CD4-positive, alpha-beta T cell (primary cell): ENCODE measurements at regions not wholly inside any gene's neighbourhood (a gene's known extent, or its start where the extent isn't known, plus 50 kb on each side); places are given as distances from the start of the nearest gene placed in this dataset.

ENCODE experiments used
- ATAC-seq: fragments of 200-7000 bp; cut with Tn5 transposase; one replicate; pipeline ENCODE4 v1.10.0; 2022; ENCODE audit warnings: mild to moderate bottlenecking; ENCODE audit not compliant: poor library complexity
- CTCF ChIA-PET: fragments of 350-600 bp; sonication (Branson Sonifier 250); formaldehyde crosslinking; loops from one replicate; lab custom pipeline; 2021; ENCODE audit warnings: antibody characterized with exemption, inconsistent platforms; lab: Charles Lee
- POLR2A ChIA-PET: fragments of 350-600 bp; sonication (Branson Sonifier 250); formaldehyde crosslinking; loops from one replicate; lab custom pipeline; 2021; ENCODE audit warnings: antibody characterized with exemption, inconsistent platforms; lab: Charles Lee
- DNase-seq, 14 experiments: peaks; one replicate each; pipeline ENCODE4 v3.0.0-alpha.2; 2013 to 2020; ENCODE audit warnings: mixed read lengths in 2 of 14
- H3K27ac ChIP-seq, 2 donors: one replicate each; pipeline versions ENCODE4 v1.5.1 to v1.7.0; 2013; ENCODE audit warnings: low read length in 2 of 2, low read depth in 1 of 2, mild to moderate bottlenecking in 1 of 2
- H3K27me3 ChIP-seq, 2 experiments: 1 replicate in 1 of 2; 2 replicates in 1 of 2; pipeline versions ENCODE4 v1.6.1 to v1.7.0; 2013; ENCODE audit warnings: low read length in 2 of 2, control low read depth in 1 of 2, mild to moderate bottlenecking in 1 of 2, moderate library complexity in 1 of 2; ENCODE audit not compliant: insufficient read depth in 2 of 2, control insufficient read depth in 1 of 2
- H3K36me3 ChIP-seq: one replicate; pipeline ENCODE4 v1.6.1; 2013; ENCODE audit warnings: low read length, control low read depth; ENCODE audit not compliant: insufficient read depth
- H3K4me1 ChIP-seq: one replicate; pipeline ENCODE4 v1.6.1; 2013; ENCODE audit warnings: low read length, control low read depth; ENCODE audit not compliant: insufficient read depth
- H3K4me3 ChIP-seq: one replicate; pipeline ENCODE4 v1.5.1; 2013; ENCODE audit warnings: mild to moderate bottlenecking, low read length, moderate library complexity
- H3K9me3 ChIP-seq, 2 experiments: 1 replicate in 1 of 2; 2 replicates in 1 of 2; pipeline versions ENCODE4 v1.6.1 to v1.7.0; 2013; ENCODE audit warnings: low read length in 2 of 2, mild to moderate bottlenecking in 2 of 2, control low read depth in 1 of 2, moderate library complexity in 1 of 2; ENCODE audit not compliant: control insufficient read depth in 1 of 2, insufficient read depth in 1 of 2
- H3K27ac Mint-ChIP-seq: one replicate; pipeline ENCODE4 v1.8.0; 2020; ENCODE audit warnings: mixed read lengths
- H3K27me3 Mint-ChIP-seq: one replicate; pipeline ENCODE4 v1.8.0; 2021; ENCODE audit warnings: mixed read lengths
- H3K36me3 Mint-ChIP-seq: one replicate; pipeline ENCODE4 v1.8.0; 2021; ENCODE audit warnings: low read depth, mixed read lengths
- H3K4me1 Mint-ChIP-seq: one replicate; pipeline ENCODE4 v1.8.0; 2021; ENCODE audit warnings: low read depth, mixed read lengths
- H3K4me3 Mint-ChIP-seq: one replicate; pipeline ENCODE4 v1.8.0; 2020; ENCODE audit warnings: mild to moderate bottlenecking, mixed read lengths
- H3K9me3 Mint-ChIP-seq: one replicate; pipeline ENCODE4 v1.8.0; 2020; ENCODE audit warnings: mixed read lengths
- CTCF ChIP-seq: fragments of 200-600 bp; IDR thresholded peaks from one replicate; pipeline ENCODE4 v1.8.0; 2022; ENCODE audit warnings: antibody characterized with exemption, mild to moderate bottlenecking
- intact Hi-C, 2 experiments: fragments of 100-400 bp; cut with DNase I in 1 of 2; cut with micrococcal nuclease in 1 of 2; formaldehyde crosslinking; loops; one replicate each; pipeline versions ENCODE4 v1.15.1 to v1.9.0; 2023 to 2025; cut with DNase I, micrococcal nuclease

GRCh38 chr13:82214341-82214740, 1667.9 kb downstream of the SLITRK1 start:
- ATAC-seq (no peak), DNase-seq (no peak)
- POLR2A ChIA-PET: no interaction called here
- CTCF ChIA-PET: no interaction called here
- H3K4me3 ChIP-seq: no peak overlapping the region
- intact Hi-C loops: no loop called here
- Mint-ChIP-seq H3K9me3 (peaks cover 11% of the 10 kb centered on the region), H3K4me1 (no peaks in the 10 kb centered on the region), H3K36me3 (no peaks in the 10 kb centered on the region), H3K27me3 (no peaks in the 10 kb centered on the region), H3K27ac (no peak overlapping the region), H3K4me3 (no peak overlapping the region)
- no peaks in the 10 kb centered on the region for H3K36me3 ChIP-seq
- H3K27ac ChIP-seq: no peak overlapping the region
- TF ChIP-seq CTCF: no peak
- H3K9me3 ChIP-seq: peaks cover 5 to 9% of the 10 kb centered on the region in 2 experiments
- H3K4me1 ChIP-seq: no peaks in the 10 kb centered on the region
- H3K27me3 ChIP-seq: no peaks in the 10 kb centered on the region

DNA sequence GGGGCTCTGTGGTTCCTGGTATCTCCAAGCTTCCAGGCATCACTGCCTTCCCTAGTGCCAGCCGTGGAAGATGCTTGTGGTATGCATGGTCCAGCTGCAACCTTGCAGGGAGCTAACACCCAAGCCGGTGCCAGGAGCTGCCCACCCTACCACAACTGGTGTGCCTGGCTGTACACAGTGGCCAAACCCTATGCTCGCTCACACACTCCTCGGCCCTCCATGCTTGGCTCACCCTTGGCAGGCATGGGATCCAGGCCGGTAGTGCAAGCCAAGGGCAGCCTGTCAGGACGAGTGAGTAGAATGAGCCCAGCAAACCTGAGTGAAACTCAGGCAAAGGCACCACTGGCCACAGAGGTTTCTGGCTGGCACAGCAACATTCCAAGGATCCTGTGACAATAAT, 1676.0 kb downstream of the SLITRK1 start:
- peaks cover 13% of the 10 kb centered on the region for H3K9me3 Mint-ChIP-seq
- Histone ChIP-seq H3K4me1 (no peaks in the 10 kb centered on the region), H3K27ac (no peak overlapping the region), H3K27me3 (no peaks in the 10 kb centered on the region), H3K9me3 (peaks cover 9 to 16% of the 10 kb centered on the region in 2 experiments), H3K36me3 (no peaks in the 10 kb centered on the region), H3K4me3 (no peak overlapping the region)
- intact Hi-C loops: no loop called here
- no peak for ATAC-seq
- H3K4me1 Mint-ChIP-seq: no peaks in the 10 kb centered on the region
- no peak overlapping the region for H3K4me3 Mint-ChIP-seq
- ChIA-PET CTCF (no interaction called here), POLR2A (no interaction called here)
- no peak for DNase-seq
- no peaks in the 10 kb centered on the region for H3K27me3 Mint-ChIP-seq
- H3K36me3 Mint-ChIP-seq: no peaks in the 10 kb centered on the region
- no peak for TF ChIP-seq CTCF
- no peak overlapping the region for H3K27ac Mint-ChIP-seq

DNA sequence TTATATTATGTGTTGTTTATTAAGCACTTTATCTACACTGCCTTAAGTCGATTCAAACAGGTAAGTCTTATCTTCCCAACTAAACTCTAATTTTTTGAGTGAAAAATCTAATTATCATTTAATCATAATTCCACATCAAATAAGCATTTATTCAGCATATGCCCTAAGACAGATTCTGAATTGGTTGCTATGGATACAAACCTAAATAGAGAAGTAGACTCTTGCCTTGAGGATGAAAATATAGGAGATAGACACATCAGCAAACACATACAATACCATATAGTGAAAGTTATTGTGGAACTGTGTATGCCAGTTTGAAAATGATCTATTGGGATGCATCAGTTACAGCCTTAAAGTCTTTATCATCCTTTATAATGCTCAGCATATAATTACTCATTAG, 1679.9 kb downstream of the SLITRK1 start:
- H3K27me3 ChIP-seq: no peaks in the 10 kb centered on the region
- Mint-ChIP-seq H3K27ac (no peak overlapping the region), H3K9me3 (peaks cover 18% of the 10 kb centered on the region), H3K27me3 (no peaks in the 10 kb centered on the region), H3K36me3 (no peaks in the 10 kb centered on the region), H3K4me3 (no peak overlapping the region), H3K4me1 (no peaks in the 10 kb centered on the region)
- DNase-seq (no peak), ATAC-seq (no peak)
- H3K4me1 ChIP-seq: no peaks in the 10 kb centered on the region
- H3K36me3 ChIP-seq: no peaks in the 10 kb centered on the region
- H3K4me3 ChIP-seq: no peak overlapping the region
- H3K9me3 ChIP-seq: peaks cover 9 to 16% of the 10 kb centered on the region in 2 experiments
- ChIA-PET POLR2A (no interaction called here), CTCF (no interaction called here)
- intact Hi-C loops: no loop called here
- TF ChIP-seq CTCF: no peak
- no peak overlapping the region for H3K27ac ChIP-seq
